ENCODE measurements at regions not wholly inside any gene's neighbourhood (a gene's known extent, or its start where the extent isn't known, plus 50 kb on each side); places are given as distances from the start of the nearest gene placed in this dataset.
"Not testable (repeated sequence)": the region's sequence is repeated elsewhere in the genome, so short reads cannot be mapped to it uniquely, and the experiment has no call there.

DNA sequence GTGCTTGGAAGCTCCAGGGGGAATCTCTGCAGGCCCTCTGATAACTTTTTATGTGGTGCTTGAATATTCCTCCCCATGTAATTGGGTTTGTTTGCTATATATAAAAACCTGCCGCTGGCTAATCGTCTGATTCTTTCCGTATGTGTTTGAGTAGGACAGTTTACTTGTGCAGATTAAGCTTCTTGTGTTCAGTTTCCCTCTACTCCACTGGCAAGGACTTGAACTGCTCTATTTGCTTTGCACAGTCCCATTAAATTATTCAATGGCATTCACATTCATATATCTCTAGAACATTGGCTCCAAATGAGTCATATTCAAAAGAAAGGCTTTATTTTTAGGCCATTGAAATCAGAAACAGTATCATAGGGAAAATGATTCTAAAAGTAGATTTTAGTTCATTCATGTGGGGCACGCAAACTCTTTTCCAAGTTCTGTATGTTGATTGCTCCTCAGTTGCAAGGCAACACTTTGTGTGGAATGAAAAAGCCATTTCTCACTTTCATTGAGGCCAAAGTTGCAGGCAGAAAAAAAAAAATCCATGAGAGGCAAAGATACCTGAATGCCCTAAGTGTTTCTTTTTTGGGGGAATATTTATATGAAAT is 1682.3 kb upstream of the PIK3C3 start:
- TF ChIP-seq, protein P1, sequence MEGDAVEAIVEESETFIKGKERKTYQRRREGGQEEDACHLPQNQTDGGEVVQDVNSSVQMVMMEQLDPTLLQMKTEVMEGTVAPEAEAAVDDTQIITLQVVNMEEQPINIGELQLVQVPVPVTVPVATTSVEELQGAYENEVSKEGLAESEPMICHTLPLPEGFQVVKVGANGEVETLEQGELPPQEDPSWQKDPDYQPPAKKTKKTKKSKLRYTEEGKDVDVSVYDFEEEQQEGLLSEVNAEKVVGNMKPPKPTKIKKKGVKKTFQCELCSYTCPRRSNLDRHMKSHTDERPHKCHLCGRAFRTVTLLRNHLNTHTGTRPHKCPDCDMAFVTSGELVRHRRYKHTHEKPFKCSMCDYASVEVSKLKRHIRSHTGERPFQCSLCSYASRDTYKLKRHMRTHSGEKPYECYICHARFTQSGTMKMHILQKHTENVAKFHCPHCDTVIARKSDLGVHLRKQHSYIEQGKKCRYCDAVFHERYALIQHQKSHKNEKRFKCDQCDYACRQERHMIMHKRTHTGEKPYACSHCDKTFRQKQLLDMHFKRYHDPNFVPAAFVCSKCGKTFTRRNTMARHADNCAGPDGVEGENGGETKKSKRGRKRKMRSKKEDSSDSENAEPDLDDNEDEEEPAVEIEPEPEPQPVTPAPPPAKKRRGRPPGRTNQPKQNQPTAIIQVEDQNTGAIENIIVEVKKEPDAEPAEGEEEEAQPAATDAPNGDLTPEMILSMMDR (IDR thresholded peaks at IDR 0.05; ENCODE audit: insufficient read depth, low read length, poor library complexity, severe bottlenecking), result no peak
- H3K36me3 ChIP-seq (ENCODE audit: control insufficient read depth, insufficient read depth, low read length), result no peaks in the 10 kb centered on the region
- DNase-seq (ENCODE audit: low read depth), result no peak
- no peaks in the 10 kb centered on the region for H3K27me3 ChIP-seq (ENCODE audit: control insufficient read depth, insufficient read depth, low read length)
- no peak overlapping the region for H3K4me3 ChIP-seq (ENCODE audit: low read depth, low read length)

DNA sequence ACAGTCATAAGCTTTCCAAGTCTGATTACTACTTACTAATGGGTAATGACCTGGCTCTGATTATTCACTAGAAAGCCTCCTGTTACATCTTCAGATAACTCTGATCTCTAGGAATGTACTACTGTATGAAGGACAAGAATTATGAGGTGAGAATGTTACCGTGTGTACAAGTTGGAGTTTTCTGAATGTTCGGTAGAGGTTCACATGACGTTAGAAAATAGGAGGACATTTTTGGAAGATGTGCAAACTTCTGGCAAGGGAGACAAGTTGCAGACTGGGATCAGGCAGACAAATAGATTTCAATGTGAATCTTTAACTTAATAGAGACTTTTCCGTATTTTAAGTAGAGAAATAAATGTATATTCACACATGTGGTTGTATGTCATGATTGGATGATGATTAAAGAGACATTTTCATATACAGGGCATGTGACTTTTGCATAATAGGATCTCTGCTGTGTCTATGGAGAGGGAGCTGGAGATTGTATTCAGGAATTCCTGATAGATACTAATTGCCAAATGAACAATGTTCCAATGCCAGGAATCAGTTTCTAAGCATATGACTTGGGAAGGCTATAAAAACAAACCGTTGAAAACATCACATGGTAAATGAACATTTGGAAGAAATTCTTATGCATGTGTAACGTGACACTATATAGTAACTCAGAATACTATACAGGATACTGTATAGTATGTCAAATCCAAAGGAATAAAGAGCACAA is 1695.8 kb upstream of the PIK3C3 start:
- TF ChIP-seq, protein P1 (IDR thresholded peaks at IDR 0.05; ENCODE audit: insufficient read depth, low read length, poor library complexity, severe bottlenecking), result no peak
- no peak for DNase-seq (ENCODE audit: low read depth)
- Histone ChIP-seq H3K36me3 (ENCODE audit: control insufficient read depth, insufficient read depth, low read length) (no peaks in the 10 kb centered on the region), H3K4me3 (ENCODE audit: low read depth, low read length) (no peak overlapping the region), H3K27me3 (ENCODE audit: control insufficient read depth, insufficient read depth, low read length) (no peaks in the 10 kb centered on the region)

DNA sequence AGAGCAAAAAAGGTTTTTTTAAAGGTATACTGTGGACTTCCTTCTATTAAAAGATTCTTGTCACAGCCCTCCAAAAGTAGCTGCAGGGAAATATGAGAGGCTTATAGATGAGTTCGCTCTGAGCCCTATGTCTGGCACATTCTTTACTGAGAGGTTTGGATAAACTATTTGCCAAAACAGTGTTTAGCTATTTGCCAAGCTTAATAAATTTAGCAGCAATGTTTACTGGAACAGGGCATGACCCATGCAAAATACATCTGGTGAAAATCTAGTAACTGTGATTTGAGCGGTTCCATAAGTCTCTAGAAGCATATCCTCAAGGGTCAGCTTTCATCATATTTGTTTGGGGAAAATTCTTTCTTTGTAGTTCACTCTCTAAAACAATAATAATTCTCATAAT is 1696.7 kb upstream of the PIK3C3 start:
- no peaks in the 10 kb centered on the region for H3K27me3 ChIP-seq (ENCODE audit: control insufficient read depth, insufficient read depth, low read length)
- TF ChIP-seq, protein P1 (IDR thresholded peaks at IDR 0.05; ENCODE audit: insufficient read depth, low read length, poor library complexity, severe bottlenecking), result no peak
- no peak for DNase-seq (ENCODE audit: low read depth)
- H3K4me3 ChIP-seq (ENCODE audit: low read depth, low read length), result no peak overlapping the region
- no peaks in the 10 kb centered on the region for H3K36me3 ChIP-seq (ENCODE audit: control insufficient read depth, insufficient read depth, low read length)

DNA sequence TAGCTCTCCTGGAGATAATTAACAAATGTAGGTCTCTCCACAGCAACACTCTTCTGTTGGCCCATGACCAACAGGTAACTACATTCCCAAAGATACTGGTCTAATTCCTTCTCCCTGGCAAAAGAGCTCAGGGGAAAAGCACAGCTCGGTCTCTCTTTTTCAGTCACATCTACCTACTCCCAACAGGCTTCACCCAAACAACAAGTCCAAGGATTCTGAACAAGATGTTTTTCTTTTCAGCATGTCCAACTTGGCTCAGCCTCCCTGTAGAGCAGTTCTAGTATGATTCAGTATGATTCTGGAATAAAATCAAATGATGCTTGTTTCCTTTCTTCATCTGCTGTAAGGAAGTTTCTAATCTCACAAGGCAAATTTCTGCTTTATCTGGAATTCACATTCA is 1704.8 kb upstream of the PIK3C3 start:
- no peaks in the 10 kb centered on the region for H3K36me3 ChIP-seq (ENCODE audit: control insufficient read depth, insufficient read depth, low read length)
- TF ChIP-seq, protein P1 (IDR thresholded peaks at IDR 0.05; ENCODE audit: insufficient read depth, low read length, poor library complexity, severe bottlenecking), result no peak
- no peak overlapping the region for H3K4me3 ChIP-seq (ENCODE audit: low read depth, low read length)
- DNase-seq (ENCODE audit: low read depth), result no peak
- H3K27me3 ChIP-seq (ENCODE audit: control insufficient read depth, insufficient read depth, low read length), result no peaks in the 10 kb centered on the region

DNA sequence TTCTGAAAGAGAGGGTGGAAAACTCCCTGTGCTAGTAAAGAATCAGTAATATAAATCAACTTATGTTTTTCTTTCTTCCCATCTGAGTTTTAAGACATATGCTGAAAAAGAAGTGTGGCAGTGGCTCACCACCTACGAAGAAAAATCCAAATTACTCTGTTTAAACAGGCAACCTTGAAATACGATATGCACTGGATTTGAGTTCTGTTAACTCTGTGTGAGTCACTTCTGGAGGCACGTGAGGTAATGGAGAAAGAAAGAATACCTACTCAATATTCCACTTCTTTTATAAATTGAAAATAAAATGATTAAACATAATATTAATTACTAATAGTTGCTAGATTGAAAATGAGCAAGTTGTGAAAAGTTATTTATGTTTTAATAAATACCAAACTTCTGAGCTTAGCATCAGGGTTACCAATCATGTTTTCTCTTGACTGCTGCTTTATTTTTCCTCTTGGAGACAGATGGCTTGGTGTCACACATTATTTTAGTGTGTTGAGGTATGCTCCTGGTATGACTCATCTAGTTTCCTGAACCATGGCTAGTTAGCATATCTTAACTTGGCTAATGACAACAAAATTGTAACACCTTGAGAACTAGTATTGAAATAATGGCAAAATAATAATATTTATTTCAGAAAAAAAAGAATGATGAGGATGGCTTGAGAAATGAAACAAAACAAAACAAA is 1705.5 kb upstream of the PIK3C3 start:
- no peaks in the 10 kb centered on the region for H3K27me3 ChIP-seq (ENCODE audit: control insufficient read depth, insufficient read depth, low read length)
- no peak overlapping the region for H3K4me3 ChIP-seq (ENCODE audit: low read depth, low read length)
- peak; percentile 35 for DNase-seq (ENCODE audit: low read depth)
- H3K36me3 ChIP-seq (ENCODE audit: control insufficient read depth, insufficient read depth, low read length), result no peaks in the 10 kb centered on the region
- TF ChIP-seq, protein P1 (IDR thresholded peaks at IDR 0.05; ENCODE audit: insufficient read depth, low read length, poor library complexity, severe bottlenecking), result no peak

DNA sequence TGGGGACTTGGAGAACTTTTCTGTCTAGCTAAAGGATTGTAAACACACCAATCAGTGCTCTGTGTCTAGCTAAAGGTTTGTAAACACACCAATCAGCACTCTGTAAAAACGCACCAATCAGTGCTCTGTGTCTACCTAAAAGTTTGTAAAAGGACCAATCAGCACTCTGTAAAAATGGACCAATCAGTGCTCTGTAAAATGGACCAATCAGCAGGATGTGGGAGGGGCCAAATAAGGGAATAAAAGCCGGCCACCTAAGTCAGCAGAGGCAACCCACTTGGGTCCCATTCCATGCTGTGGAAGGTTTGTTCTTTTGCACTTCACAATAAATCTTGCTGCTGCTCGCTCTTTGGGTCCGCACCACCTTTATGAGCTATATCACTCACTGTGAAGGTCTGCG is 1709.4 kb upstream of the PIK3C3 start:
- not testable (repeated sequence) for H3K36me3 ChIP-seq (ENCODE audit: control insufficient read depth, insufficient read depth, low read length); H3K27me3 ChIP-seq (ENCODE audit: control insufficient read depth, insufficient read depth, low read length); H3K4me3 ChIP-seq (ENCODE audit: low read depth, low read length); DNase-seq (ENCODE audit: low read depth)

Data from kidney epithelial cell (primary cell).